Kidney epithelial cell (primary cell): ENCODE measurements at regions not wholly inside any gene's neighbourhood (a gene's known extent, or its start where the extent isn't known, plus 50 kb on each side); places are given as distances from the start of the nearest gene placed in this dataset.
A peak's percentile ranks its signal among the peaks of the same experiment; 100 is the strongest.

ENCODE experiments used
- DNase-seq: peaks from one replicate; pipeline ENCODE4 v3.0.0-alpha.2; 2010; ENCODE audit warnings: low read depth
- H3K27me3 ChIP-seq: 2 replicates; pipeline ENCODE4 v1.6.0; 2011; ENCODE audit warnings: low read length; ENCODE audit not compliant: control insufficient read depth, insufficient read depth
- H3K36me3 ChIP-seq: 2 replicates; pipeline ENCODE4 v1.5.1; 2011; ENCODE audit warnings: low read length; ENCODE audit not compliant: control insufficient read depth, insufficient read depth
- H3K4me3 ChIP-seq: 2 replicates; pipeline ENCODE4 v1.5.1; 2011; ENCODE audit warnings: low read depth, mild to moderate bottlenecking, control low read depth, low read length
- CTCF ChIP-seq: IDR thresholded peaks from 2 replicates; pipeline ENCODE4 v1.5.1; 2011; ENCODE audit warnings: mild to moderate bottlenecking, moderate library complexity, low read length, control low read depth, inconsistent platforms; ENCODE audit not compliant: insufficient read depth, poor library complexity, severe bottlenecking

GRCh38 chr3:187969581-187969950 is 184.4 kb upstream of the LPP start:
- H3K4me3 ChIP-seq = no peak overlapping the region
- H3K27me3 ChIP-seq = no peaks in the 10 kb centered on the region
- DNase-seq = no peak
- H3K36me3 ChIP-seq = no peaks in the 10 kb centered on the region
- TF ChIP-seq CTCF = no peak

GRCh38 chr3:187970106-187970505 is 183.9 kb upstream of the LPP start:
- Histone ChIP-seq H3K36me3 (no peaks in the 10 kb centered on the region), H3K27me3 (no peaks in the 10 kb centered on the region), H3K4me3 (no peak overlapping the region)
- no peak for DNase-seq
- no peak for TF ChIP-seq CTCF

GRCh38 chr3:187971629-187972028 is 182.3 kb upstream of the LPP start:
- Histone ChIP-seq H3K27me3 (no peaks in the 10 kb centered on the region), H3K36me3 (no peaks in the 10 kb centered on the region), H3K4me3 (no peak overlapping the region)
- TF ChIP-seq CTCF = peak; percentile 1
- DNase-seq = no peak

GRCh38 chr3:187972454-187972853 is 181.5 kb upstream of the LPP start:
- DNase-seq = no peak
- H3K27me3 ChIP-seq = no peaks in the 10 kb centered on the region
- TF ChIP-seq CTCF = no peak
- H3K36me3 ChIP-seq = no peaks in the 10 kb centered on the region
- H3K4me3 ChIP-seq = no peak overlapping the region

- TF ChIP-seq CTCF = no peak
- Histone ChIP-seq H3K36me3 (no peaks in the 10 kb centered on the region), H3K4me3 (no peak overlapping the region), H3K27me3 (no peaks in the 10 kb centered on the region)
- DNase-seq = no peak
Observed at GRCh38 chr3:187973977-187974870, 179.7 kb upstream of the LPP start.

- H3K36me3 ChIP-seq = no peaks in the 10 kb centered on the region
- DNase-seq = no peak
- no peaks in the 10 kb centered on the region for H3K27me3 ChIP-seq
- H3K4me3 ChIP-seq = no peak overlapping the region
- TF ChIP-seq CTCF = no peak
Observed at GRCh38 chr3:187974871-187975271, 179.1 kb upstream of the LPP start.
